Thyroid gland (tissue), 4 donors: ENCODE measurements at regions not wholly inside any gene's neighbourhood (a gene's known extent, or its start where the extent isn't known, plus 50 kb on each side); places are given as distances from the start of the nearest gene placed in this dataset.

ENCODE experiments used
- POLR2A ChIP-seq, 2 donors: fragments of 450-650 bp; IDR thresholded peaks; one replicate each; pipeline ENCODE4 v1.6.1; 2017; ENCODE audit warnings: antibody characterized with exemption in 2 of 2, mild to moderate bottlenecking in 2 of 2, moderate library complexity in 1 of 2
- TF ChIP-seq, protein P1 (sequence below), 6 experiments: fragments of 200-600 bp in 3 of 6; fragments of 450-650 bp in 3 of 6; sonication (generic) in 3 of 6; IDR thresholded peaks; one replicate each; pipeline ENCODE4 v1.5.1; 2016 to 2019; ENCODE audit warnings: antibody characterized with exemption in 6 of 6, mild to moderate bottlenecking in 2 of 6, inconsistent platforms in 1 of 6, moderate library complexity in 1 of 6

DNA sequence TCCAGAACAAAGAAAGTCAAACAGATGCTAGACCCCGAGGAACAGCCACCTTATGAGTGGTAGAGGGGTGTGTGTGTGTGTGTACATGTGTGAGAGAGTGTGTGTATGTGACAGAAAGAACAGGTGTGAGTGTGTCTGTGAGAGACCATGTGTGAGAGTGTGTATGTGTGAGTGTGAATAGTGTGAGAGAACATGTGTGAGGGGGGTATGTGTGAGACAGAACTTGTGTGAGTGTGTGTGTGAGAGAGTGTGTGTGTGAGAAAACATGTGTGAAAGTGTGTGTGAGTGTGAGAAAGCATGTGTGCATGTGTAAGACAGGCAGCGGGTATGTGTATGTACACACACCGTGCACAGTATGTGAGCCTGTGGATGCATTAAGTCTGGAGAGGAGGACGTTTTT lies 214.3 kb downstream of the SP3 start:
- no peak for TF ChIP-seq POLR2A (IDR thresholded peaks at IDR 0.05)
- TF ChIP-seq, protein P1, sequence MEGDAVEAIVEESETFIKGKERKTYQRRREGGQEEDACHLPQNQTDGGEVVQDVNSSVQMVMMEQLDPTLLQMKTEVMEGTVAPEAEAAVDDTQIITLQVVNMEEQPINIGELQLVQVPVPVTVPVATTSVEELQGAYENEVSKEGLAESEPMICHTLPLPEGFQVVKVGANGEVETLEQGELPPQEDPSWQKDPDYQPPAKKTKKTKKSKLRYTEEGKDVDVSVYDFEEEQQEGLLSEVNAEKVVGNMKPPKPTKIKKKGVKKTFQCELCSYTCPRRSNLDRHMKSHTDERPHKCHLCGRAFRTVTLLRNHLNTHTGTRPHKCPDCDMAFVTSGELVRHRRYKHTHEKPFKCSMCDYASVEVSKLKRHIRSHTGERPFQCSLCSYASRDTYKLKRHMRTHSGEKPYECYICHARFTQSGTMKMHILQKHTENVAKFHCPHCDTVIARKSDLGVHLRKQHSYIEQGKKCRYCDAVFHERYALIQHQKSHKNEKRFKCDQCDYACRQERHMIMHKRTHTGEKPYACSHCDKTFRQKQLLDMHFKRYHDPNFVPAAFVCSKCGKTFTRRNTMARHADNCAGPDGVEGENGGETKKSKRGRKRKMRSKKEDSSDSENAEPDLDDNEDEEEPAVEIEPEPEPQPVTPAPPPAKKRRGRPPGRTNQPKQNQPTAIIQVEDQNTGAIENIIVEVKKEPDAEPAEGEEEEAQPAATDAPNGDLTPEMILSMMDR (IDR thresholded peaks at IDR 0.05), result no peak
